WERI-Rb-1 (cell line): ENCODE measurements at regions not wholly inside any gene's neighbourhood (a gene's known extent, or its start where the extent isn't known, plus 50 kb on each side); places are given as distances from the start of the nearest gene placed in this dataset.

Experiments
- DNase-seq: peaks from one replicate; pipeline ENCODE4 v3.0.0-alpha.2; 2020
- H3K27ac ChIP-seq: fragments of 250-450 bp; sonication (Bioruptor Pico); 2 replicates; pipeline ENCODE4 v1.5.1; 2020; ENCODE audit warnings: mild to moderate bottlenecking, moderate library complexity
- H3K27me3 ChIP-seq: fragments of 250-450 bp; sonication (Bioruptor Pico); 2 replicates; pipeline ENCODE4 v1.5.1; 2021; ENCODE audit warnings: mild to moderate bottlenecking, low read depth, moderate library complexity; ENCODE audit not compliant: insufficient read depth, severe bottlenecking
- H3K36me3 ChIP-seq: fragments of 250-450 bp; sonication (Bioruptor Pico); 2 replicates; pipeline ENCODE4 v1.5.1; 2020; ENCODE audit warnings: mild to moderate bottlenecking, moderate library complexity
- H3K4me3 ChIP-seq: 2 replicates; pipeline ENCODE4 v1.5.1; 2011; ENCODE audit warnings: low read depth, mild to moderate bottlenecking, control low read depth, low read length
- H3K9me3 ChIP-seq: fragments of 250-450 bp; sonication (Bioruptor Pico); 2 replicates; pipeline ENCODE4 v1.5.1; 2021; ENCODE audit warnings: mild to moderate bottlenecking, moderate library complexity; ENCODE audit not compliant: severe bottlenecking
- TF ChIP-seq, protein P1 (sequence below): IDR thresholded peaks from 2 replicates; pipeline ENCODE4 v1.5.1; 2011; ENCODE audit warnings: low read depth, mild to moderate bottlenecking, control low read depth, inconsistent platforms, low read length

DNA sequence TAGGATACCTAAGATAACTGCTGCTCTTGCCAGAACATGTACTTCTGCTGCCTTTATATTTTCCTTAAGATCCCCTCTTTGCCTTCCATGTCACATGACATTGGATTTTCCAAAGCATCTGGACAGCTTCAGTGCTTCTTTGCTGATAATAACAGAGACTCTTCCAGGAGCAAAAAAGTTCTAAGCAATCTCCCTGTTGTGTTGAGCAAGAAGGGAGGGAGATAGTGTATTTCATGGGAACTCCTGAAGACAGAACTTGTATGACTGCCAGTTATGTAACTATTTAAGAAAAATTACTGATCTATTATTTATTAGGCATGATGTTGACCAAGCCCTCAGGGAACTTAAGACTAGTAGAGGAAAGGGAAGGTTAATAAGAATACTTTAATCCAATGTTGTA, 454.7 kb downstream of the SPATA31D1 start:
- Histone ChIP-seq H3K9me3 (peaks cover 10% of the 10 kb centered on the region), H3K36me3 (no peaks in the 10 kb centered on the region), H3K27ac (no peak overlapping the region), H3K27me3 (no peaks in the 10 kb centered on the region), H3K4me3 (no peak overlapping the region)
- TF ChIP-seq, protein P1, sequence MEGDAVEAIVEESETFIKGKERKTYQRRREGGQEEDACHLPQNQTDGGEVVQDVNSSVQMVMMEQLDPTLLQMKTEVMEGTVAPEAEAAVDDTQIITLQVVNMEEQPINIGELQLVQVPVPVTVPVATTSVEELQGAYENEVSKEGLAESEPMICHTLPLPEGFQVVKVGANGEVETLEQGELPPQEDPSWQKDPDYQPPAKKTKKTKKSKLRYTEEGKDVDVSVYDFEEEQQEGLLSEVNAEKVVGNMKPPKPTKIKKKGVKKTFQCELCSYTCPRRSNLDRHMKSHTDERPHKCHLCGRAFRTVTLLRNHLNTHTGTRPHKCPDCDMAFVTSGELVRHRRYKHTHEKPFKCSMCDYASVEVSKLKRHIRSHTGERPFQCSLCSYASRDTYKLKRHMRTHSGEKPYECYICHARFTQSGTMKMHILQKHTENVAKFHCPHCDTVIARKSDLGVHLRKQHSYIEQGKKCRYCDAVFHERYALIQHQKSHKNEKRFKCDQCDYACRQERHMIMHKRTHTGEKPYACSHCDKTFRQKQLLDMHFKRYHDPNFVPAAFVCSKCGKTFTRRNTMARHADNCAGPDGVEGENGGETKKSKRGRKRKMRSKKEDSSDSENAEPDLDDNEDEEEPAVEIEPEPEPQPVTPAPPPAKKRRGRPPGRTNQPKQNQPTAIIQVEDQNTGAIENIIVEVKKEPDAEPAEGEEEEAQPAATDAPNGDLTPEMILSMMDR, result no peak
- no peak for DNase-seq

DNA sequence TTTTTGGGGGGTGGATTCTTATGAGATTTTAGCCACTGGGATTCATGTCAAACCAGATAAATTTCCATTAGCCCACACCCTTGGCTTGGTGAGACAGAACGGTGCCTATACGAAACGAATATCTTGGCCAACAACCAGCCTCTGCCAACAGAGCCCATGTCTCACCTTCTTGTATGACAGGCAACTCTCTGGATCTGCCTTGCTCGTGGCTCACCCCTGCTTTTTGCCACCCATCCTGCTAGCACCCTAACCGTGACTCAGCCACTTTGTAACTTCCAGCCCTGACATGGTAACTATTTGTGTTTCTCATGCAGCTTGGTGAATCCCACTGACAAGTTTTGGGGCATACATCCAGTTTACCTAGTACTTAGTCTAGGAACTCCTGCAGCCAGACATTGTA, 457.0 kb downstream of the SPATA31D1 start:
- Histone ChIP-seq H3K36me3 (no peaks in the 10 kb centered on the region), H3K27ac (no peak overlapping the region), H3K4me3 (no peak overlapping the region), H3K9me3 (peaks cover 8% of the 10 kb centered on the region), H3K27me3 (no peaks in the 10 kb centered on the region)
- no peak for DNase-seq
- TF ChIP-seq, protein P1, result no peak

DNA sequence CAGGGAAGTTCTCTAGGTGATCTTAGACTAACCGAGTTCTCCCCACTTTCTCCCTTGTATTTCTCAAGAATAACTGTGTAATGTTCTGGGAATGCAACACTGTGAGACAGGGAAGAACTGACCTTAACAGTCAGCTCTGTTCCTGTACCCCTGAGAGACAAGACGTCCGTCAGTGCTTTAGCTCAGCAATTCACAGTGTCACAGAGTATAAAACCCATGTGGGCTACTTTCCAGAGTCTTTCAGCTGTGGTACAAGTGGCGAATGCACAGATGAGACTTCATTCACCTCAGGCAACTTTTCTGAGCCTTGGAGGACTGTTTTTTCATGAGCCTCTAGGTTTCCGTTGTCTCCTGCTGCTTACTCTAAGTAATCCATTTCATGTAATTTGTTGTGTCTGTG, 458.8 kb downstream of the SPATA31D1 start:
- no peak overlapping the region for H3K27ac ChIP-seq
- no peaks in the 10 kb centered on the region for H3K36me3 ChIP-seq
- H3K9me3 ChIP-seq, result peaks cover 9% of the 10 kb centered on the region
- no peak overlapping the region for H3K4me3 ChIP-seq
- H3K27me3 ChIP-seq, result no peaks in the 10 kb centered on the region
- TF ChIP-seq, protein P1, result no peak
- no peak for DNase-seq

DNA sequence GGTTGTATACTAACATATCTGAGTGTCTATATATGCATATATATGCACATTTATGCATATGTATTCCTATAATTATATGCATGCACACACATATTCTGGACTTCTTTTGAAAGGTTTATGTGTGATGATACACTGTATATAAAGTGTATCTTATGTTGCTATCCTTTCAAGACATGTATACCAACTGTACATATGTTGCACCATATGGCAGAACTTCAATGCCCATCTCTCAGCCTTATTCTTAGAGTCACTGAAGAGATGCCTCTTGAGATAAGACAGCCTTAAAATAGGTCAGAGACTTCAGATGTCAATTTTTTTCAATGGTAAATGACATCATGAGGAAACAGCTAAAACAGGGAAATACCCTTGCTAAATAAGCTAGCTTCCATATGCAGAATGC, 461.4 kb downstream of the SPATA31D1 start:
- no peak overlapping the region for H3K4me3 ChIP-seq
- no peaks in the 10 kb centered on the region for H3K36me3 ChIP-seq
- H3K27me3 ChIP-seq, result no peaks in the 10 kb centered on the region
- no peak for DNase-seq
- no peak overlapping the region for H3K27ac ChIP-seq
- TF ChIP-seq, protein P1, result no peak
- peaks cover 10% of the 10 kb centered on the region for H3K9me3 ChIP-seq

DNA sequence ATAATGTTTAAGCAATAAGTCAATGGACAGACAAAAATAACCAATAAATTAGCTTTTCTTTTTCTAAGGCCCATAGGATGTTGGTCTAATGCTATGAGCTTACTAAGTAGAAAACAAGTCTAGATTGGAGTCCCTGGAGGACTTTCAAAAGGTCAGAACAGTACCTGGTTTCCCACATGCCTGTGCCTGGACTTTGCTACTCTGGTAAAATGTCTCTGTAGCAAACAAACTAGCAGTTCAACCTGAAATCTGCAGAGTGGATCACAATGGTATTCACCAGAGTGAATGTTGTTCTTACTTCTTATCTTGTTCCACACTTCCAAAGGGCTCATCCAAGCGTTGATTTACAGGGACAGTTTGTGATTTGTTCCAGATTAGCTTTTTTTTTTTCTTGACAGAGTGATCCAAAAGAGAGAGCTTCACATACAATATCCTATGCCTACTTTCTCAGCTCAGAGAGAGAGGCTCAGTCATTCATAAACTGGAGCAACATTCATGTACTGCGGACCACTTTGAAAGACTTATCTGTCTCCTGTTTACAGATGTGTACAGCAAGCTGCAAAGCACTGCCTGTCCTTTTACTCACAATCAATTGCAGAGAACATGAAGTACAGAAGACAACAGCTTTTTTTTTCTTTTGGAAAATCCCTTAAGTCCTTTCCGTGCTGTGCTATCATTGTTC, 466.1 kb downstream of the SPATA31D1 start:
- no peak overlapping the region for H3K4me3 ChIP-seq
- no peaks in the 10 kb centered on the region for H3K27me3 ChIP-seq
- H3K27ac ChIP-seq, result no peak overlapping the region
- H3K36me3 ChIP-seq, result no peaks in the 10 kb centered on the region
- peaks cover 2% of the 10 kb centered on the region for H3K9me3 ChIP-seq
- DNase-seq, result no peak
- TF ChIP-seq, protein P1, result no peak

DNA sequence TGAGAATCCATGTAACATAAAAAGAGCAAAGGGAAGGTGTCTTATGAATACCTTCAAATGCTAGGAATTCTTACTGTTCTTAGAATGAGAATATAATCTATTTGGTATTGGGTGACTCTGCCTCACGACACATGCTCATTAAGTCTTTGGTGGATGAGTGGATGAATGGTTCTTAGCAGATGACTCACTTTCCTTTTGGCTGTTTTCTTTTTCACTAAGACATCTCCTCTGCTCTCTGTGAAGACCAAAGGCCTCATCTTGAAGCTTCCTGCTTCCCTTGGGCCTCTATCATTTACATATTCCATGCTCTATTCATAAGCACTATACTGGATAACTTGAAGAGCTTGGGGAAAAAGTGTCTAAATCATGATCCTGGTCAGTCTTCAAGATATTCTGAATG, 468.1 kb downstream of the SPATA31D1 start:
- no peaks in the 10 kb centered on the region for H3K36me3 ChIP-seq
- peak overlapping the region; percentile 20; the same call in 1 of the 2 replicates for H3K27ac ChIP-seq
- no peaks in the 10 kb centered on the region for H3K27me3 ChIP-seq
- H3K4me3 ChIP-seq, result no peak overlapping the region
- DNase-seq, result no peak
- TF ChIP-seq, protein P1, result no peak
- H3K9me3 ChIP-seq, result peaks cover 2% of the 10 kb centered on the region
